SU-DHL-6 (cell line): ENCODE measurements at regions not wholly inside any gene's neighbourhood (a gene's known extent, or its start where the extent isn't known, plus 50 kb on each side); places are given as distances from the start of the nearest gene placed in this dataset.

Source experiments
- EZH2phosphoT487 ChIP-seq: fragments of 200-600 bp; sonication (generic), shearing (Covaris generic); conservative IDR thresholded peaks from 2 replicates; pipeline ENCODE4 v1.6.1; 2018; ENCODE audit warnings: mild to moderate bottlenecking, antibody characterized with exemption, low read length, moderate library complexity, mixed read lengths
- TF ChIP-seq, protein P1 (sequence below): fragments of 200-600 bp; sonication (generic); IDR thresholded peaks from one replicate; pipeline ENCODE4 v1.5.1; 2017; ENCODE audit warnings: antibody characterized with exemption, mild to moderate bottlenecking, low read length, moderate library complexity; ENCODE audit not compliant: insufficient read depth, poor library complexity, severe bottlenecking

DNA sequence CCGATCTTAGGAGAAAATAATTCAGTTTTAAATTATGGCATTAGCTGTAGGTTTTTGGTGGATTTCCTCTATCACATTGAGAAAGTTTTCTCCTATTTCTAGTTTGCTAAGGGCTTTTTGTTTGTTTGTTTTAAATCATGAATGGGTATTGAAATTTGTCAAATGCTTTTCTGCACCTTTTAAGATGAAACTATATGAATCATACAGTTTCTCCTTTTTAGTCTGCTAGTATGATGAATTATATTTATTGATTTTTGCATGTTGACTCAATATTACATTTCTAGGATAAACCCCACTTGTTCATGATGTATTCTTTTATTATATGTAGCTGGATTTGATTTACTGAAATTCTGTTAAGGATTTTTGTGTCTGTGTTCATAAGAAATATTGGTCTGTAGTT, 70.3 kb upstream of the PIP4K2A start:
- TF ChIP-seq, protein P1, sequence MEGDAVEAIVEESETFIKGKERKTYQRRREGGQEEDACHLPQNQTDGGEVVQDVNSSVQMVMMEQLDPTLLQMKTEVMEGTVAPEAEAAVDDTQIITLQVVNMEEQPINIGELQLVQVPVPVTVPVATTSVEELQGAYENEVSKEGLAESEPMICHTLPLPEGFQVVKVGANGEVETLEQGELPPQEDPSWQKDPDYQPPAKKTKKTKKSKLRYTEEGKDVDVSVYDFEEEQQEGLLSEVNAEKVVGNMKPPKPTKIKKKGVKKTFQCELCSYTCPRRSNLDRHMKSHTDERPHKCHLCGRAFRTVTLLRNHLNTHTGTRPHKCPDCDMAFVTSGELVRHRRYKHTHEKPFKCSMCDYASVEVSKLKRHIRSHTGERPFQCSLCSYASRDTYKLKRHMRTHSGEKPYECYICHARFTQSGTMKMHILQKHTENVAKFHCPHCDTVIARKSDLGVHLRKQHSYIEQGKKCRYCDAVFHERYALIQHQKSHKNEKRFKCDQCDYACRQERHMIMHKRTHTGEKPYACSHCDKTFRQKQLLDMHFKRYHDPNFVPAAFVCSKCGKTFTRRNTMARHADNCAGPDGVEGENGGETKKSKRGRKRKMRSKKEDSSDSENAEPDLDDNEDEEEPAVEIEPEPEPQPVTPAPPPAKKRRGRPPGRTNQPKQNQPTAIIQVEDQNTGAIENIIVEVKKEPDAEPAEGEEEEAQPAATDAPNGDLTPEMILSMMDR: no peak
- no peak for TF ChIP-seq EZH2phosphoT487
